CD14-positive monocyte (primary cell): ENCODE measurements at regions not wholly inside any gene's neighbourhood (a gene's known extent, or its start where the extent isn't known, plus 50 kb on each side); places are given as distances from the start of the nearest gene placed in this dataset.

Experiments used
- DNase-seq, 3 donors: peaks; one replicate each; pipeline ENCODE4 v3.0.0-alpha.2; 2011 to 2022
- H2AFZ ChIP-seq: 2 replicates; pipeline ENCODE4 v1.6.0; 2012; ENCODE audit warnings: mild to moderate bottlenecking, low read depth, low read length, inconsistent platforms; ENCODE audit not compliant: insufficient read depth, poor library complexity, severe bottlenecking
- H3K27ac ChIP-seq, 2 donors: 1 replicate in 1 of 2; 2 replicates in 1 of 2; pipeline ENCODE4 v1.5.1; 2012 to 2013; ENCODE audit warnings: low read length in 2 of 2, control low read depth in 1 of 2, inconsistent platforms in 1 of 2, low read depth in 1 of 2, mild to moderate bottlenecking in 1 of 2
- H3K27me3 ChIP-seq, 2 donors: one replicate each; pipeline versions ENCODE4 v1.6.0 to v1.6.1; 2011 to 2013; ENCODE audit warnings: low read length in 2 of 2; ENCODE audit not compliant: control insufficient read depth in 2 of 2, insufficient read depth in 2 of 2
- H3K36me3 ChIP-seq, 2 donors: replicated peaks in 1 of 2; 1 replicate in 1 of 2; 2 replicates in 1 of 2; pipeline versions ENCODE4 v1.5.1 to v1.6.1; 2012 to 2013; ENCODE audit warnings: low read length in 2 of 2, control low read depth in 1 of 2, inconsistent platforms in 1 of 2, mild to moderate bottlenecking in 1 of 2; ENCODE audit not compliant: insufficient read depth in 2 of 2, control insufficient read depth in 1 of 2
- H3K4me1 ChIP-seq, 2 donors: 1 replicate in 1 of 2; 2 replicates in 1 of 2; pipeline versions ENCODE4 v1.5.1 to v1.6.1; 2012 to 2013; ENCODE audit warnings: low read length in 2 of 2, control low read depth in 1 of 2, inconsistent platforms in 1 of 2, mild to moderate bottlenecking in 1 of 2, moderate library complexity in 1 of 2; ENCODE audit not compliant: insufficient read depth in 2 of 2, control insufficient read depth in 1 of 2
- H3K4me2 ChIP-seq: replicated peaks from 2 replicates; pipeline ENCODE3; 2012; ENCODE audit warnings: low read length, moderate library complexity, mild to moderate bottlenecking; ENCODE audit not compliant: poor library complexity, severe bottlenecking; ENCODE audit errors: extremely low read depth
- H3K4me3 ChIP-seq, 3 experiments: fragments of 200-600 bp in 1 of 3; sonication (generic) in 1 of 3; replicated peaks in 1 of 3; 1 replicate in 2 of 3; 2 replicates in 1 of 3; pipeline ENCODE4 v1.5.1; 2011 to 2013; ENCODE audit warnings: low read length in 3 of 3, mild to moderate bottlenecking in 3 of 3, control low read depth in 2 of 3, low read depth in 2 of 3, inconsistent platforms in 1 of 3, moderate library complexity in 1 of 3
- H3K79me2 ChIP-seq: 2 replicates; pipeline ENCODE4 v1.6.0; 2012; ENCODE audit warnings: mild to moderate bottlenecking, control low read depth, inconsistent platforms, low read length, moderate library complexity; ENCODE audit not compliant: insufficient read depth
- H3K9ac ChIP-seq: 2 replicates; pipeline ENCODE4 v1.6.0; 2017; ENCODE audit warnings: low read length, mild to moderate bottlenecking; ENCODE audit not compliant: insufficient read depth, poor library complexity, severe bottlenecking
- H3K9me3 ChIP-seq, 2 donors: replicated peaks in 1 of 2; 1 replicate in 1 of 2; 2 replicates in 1 of 2; pipeline versions ENCODE4 v1.5.1 to v1.6.1; 2012 to 2013; ENCODE audit warnings: low read length in 2 of 2, control low read depth in 1 of 2; ENCODE audit not compliant: control insufficient read depth in 1 of 2, insufficient read depth in 1 of 2
- H4K20me1 ChIP-seq: 2 replicates; pipeline ENCODE4 v1.6.0; 2012; ENCODE audit warnings: mild to moderate bottlenecking, low read length, control low read depth, moderate library complexity; ENCODE audit not compliant: insufficient read depth
- H3K27ac Mint-ChIP-seq, 7 donors: one replicate each; pipeline ENCODE4 v1.8.0; 2020; ENCODE audit warnings: mild to moderate bottlenecking in 7 of 7, mixed read lengths in 7 of 7, moderate library complexity in 6 of 7, inconsistent platforms in 2 of 7
- H3K27me3 Mint-ChIP-seq, 3 donors: one replicate each; pipeline ENCODE4 v1.8.0; 2021 to 2022; ENCODE audit warnings: low read depth in 3 of 3, mild to moderate bottlenecking in 3 of 3, mixed read lengths in 3 of 3, moderate library complexity in 3 of 3, inconsistent platforms in 1 of 3
- H3K36me3 Mint-ChIP-seq, 2 donors: one replicate each; pipeline ENCODE4 v1.8.0; 2020; ENCODE audit warnings: mixed read lengths in 2 of 2, inconsistent platforms in 1 of 2, mild to moderate bottlenecking in 1 of 2
- H3K4me1 Mint-ChIP-seq: one replicate; pipeline ENCODE4 v1.8.0; 2020; ENCODE audit warnings: mild to moderate bottlenecking, mixed read lengths
- H3K4me3 Mint-ChIP-seq, 2 donors: one replicate each; pipeline ENCODE4 v1.8.0; 2020; ENCODE audit warnings: mild to moderate bottlenecking in 2 of 2, mixed read lengths in 2 of 2, moderate library complexity in 1 of 2
- H3K9me3 Mint-ChIP-seq, 7 donors: one replicate each; pipeline ENCODE4 v1.8.0; 2020 to 2022; ENCODE audit warnings: mixed read lengths in 7 of 7, mild to moderate bottlenecking in 6 of 7, moderate library complexity in 6 of 7, inconsistent platforms in 2 of 7
- WGBS: methylation state at CpG from one replicate; pipeline ENCODE4 v1.1.5; 2013; ENCODE audit warnings: missing lambda C conversion rate; ENCODE audit not compliant: insufficient coverage; 5-methylcytosine and 5-hydroxymethylcytosine counted together
- intact Hi-C, 2 donors: fragments of 100-400 bp; cut with micrococcal nuclease; formaldehyde crosslinking; loops; one replicate each; pipeline versions ENCODE4 v1.15.0 to v1.15.1; 2023
- TF ChIP-seq, protein P1 (sequence below): fragments of 200-600 bp; IDR thresholded peaks from one replicate; pipeline ENCODE4 v1.8.0; 2022; ENCODE audit warnings: antibody characterized with exemption, mild to moderate bottlenecking

DNA sequence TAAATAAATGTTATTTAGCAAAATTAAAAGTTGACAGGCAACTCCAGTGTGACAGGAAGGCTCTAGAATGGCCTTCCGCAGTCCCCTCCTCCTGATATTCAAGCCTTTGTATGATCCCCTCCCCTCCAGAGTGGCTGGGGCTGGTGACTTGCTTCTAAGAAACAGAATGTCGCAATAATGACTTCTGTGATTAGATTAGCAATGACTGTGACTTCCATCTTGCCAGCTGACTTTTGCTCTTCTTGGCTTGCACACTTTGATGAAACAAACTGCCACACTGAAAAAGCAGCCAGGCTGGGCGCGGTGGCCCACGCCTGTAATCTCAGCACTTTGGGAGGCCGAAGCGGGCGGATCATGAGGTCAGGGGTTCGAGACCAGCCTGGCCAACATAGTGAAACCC, 106.5 kb upstream of the LARP1 start:
- Mint-ChIP-seq H3K4me1 (peaks cover 23% of the 10 kb centered on the region), H3K36me3 (peaks cover 0 to 3% of the 10 kb centered on the region in 2 donors), H3K9me3 (peaks cover 0 to 8% (median 4%) of the 10 kb centered on the region in 7 donors), H3K4me3 (peak overlapping the region in 1 of 2 donors; percentile 60), H3K27ac (peak overlapping the region in 1 of 7 donors; percentile 63), H3K27me3 (peaks cover 17 to 28% (median 23%) of the 10 kb centered on the region in 3 donors)
- Histone ChIP-seq H3K27me3 (peaks cover 0 to 15% of the 10 kb centered on the region in 2 donors), H3K4me3 (no peak overlapping the region), H3K27ac (no peak overlapping the region), H3K36me3 (no peaks in the 10 kb centered on the region), H2AFZ (no peak overlapping the region), H3K4me1 (peaks cover 20 to 21% of the 10 kb centered on the region in 2 donors), H3K79me2 (no peaks in the 10 kb centered on the region), H4K20me1 (no peaks in the 10 kb centered on the region), H3K9ac (no peak overlapping the region), H3K4me2 (no peak overlapping the region), H3K9me3 (no peaks in the 10 kb centered on the region)
- TF ChIP-seq, protein P1, sequence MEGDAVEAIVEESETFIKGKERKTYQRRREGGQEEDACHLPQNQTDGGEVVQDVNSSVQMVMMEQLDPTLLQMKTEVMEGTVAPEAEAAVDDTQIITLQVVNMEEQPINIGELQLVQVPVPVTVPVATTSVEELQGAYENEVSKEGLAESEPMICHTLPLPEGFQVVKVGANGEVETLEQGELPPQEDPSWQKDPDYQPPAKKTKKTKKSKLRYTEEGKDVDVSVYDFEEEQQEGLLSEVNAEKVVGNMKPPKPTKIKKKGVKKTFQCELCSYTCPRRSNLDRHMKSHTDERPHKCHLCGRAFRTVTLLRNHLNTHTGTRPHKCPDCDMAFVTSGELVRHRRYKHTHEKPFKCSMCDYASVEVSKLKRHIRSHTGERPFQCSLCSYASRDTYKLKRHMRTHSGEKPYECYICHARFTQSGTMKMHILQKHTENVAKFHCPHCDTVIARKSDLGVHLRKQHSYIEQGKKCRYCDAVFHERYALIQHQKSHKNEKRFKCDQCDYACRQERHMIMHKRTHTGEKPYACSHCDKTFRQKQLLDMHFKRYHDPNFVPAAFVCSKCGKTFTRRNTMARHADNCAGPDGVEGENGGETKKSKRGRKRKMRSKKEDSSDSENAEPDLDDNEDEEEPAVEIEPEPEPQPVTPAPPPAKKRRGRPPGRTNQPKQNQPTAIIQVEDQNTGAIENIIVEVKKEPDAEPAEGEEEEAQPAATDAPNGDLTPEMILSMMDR = no peak
- intact Hi-C loops = loop anchor here (2.0 to 10.0 kb wide), 2 partner anchors 164 to 184 kb away; no protein-coding TSS in a partner anchor
- WGBS = 69% methylated on average over 5 of the region's 9 CpGs
- DNase-seq = peak in 2 of 3 donors; percentile 24 to 32

DNA sequence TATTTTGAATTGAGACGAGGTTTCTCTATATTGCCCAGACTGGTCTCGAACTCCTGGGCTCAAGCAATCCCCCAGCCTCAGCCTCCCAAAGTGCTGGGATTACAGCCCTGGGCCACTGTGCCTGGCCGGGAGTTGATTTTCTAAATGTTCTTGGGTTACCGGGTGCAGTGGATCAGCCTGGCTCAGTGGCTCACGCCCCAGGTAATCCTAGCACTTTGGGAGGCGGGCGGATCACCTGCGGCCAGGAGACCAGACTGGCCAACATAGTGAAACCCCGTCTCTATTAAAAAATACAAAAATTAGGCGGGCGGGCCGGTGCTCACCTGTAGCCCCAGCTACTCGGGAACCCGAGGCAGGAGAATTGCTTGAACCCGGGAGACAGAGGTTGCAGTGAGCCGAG, 106.9 kb upstream of the LARP1 start:
- Histone ChIP-seq H2AFZ (no peak overlapping the region), H3K4me3 (no peak overlapping the region), H3K27ac (no peak overlapping the region), H3K79me2 (no peaks in the 10 kb centered on the region), H3K27me3 (peaks cover 0 to 15% of the 10 kb centered on the region in 2 donors), H4K20me1 (no peaks in the 10 kb centered on the region), H3K36me3 (no peaks in the 10 kb centered on the region), H3K9ac (no peak overlapping the region), H3K9me3 (peaks cover 0 to 4% of the 10 kb centered on the region in 2 donors), H3K4me2 (no peak overlapping the region), H3K4me1 (peaks cover 18 to 21% of the 10 kb centered on the region in 2 donors)
- peaks cover 5 to 13% (median 9%) of the 10 kb centered on the region in 7 donors for H3K9me3 Mint-ChIP-seq
- H3K36me3 Mint-ChIP-seq = peaks cover 0 to 3% of the 10 kb centered on the region in 2 donors
- H3K4me3 Mint-ChIP-seq = peak overlapping the region in 1 of 2 donors; percentile 100
- WGBS = 94% methylated on average over 6 of the region's 16 CpGs
- peaks cover 17 to 28% (median 27%) of the 10 kb centered on the region in 3 donors for H3K27me3 Mint-ChIP-seq
- DNase-seq = no peak
- no peak overlapping the region for H3K27ac Mint-ChIP-seq
- H3K4me1 Mint-ChIP-seq = peaks cover 23% of the 10 kb centered on the region
- intact Hi-C loops = loop anchor here (2.0 to 10.0 kb wide), 2 partner anchors 165 to 183 kb away; no protein-coding TSS in a partner anchor
- TF ChIP-seq, protein P1 = no peak
